Breast epithelium (tissue), 4 donors: ENCODE measurements at regions not wholly inside any gene's neighbourhood (a gene's known extent, or its start where the extent isn't known, plus 50 kb on each side); places are given as distances from the start of the nearest gene placed in this dataset.

Source experiments
- DNase-seq, 2 donors: peaks; one replicate each; pipeline ENCODE4 v3.0.0-alpha.2; 2019; ENCODE audit warnings: low spot score in 2 of 2
- H3K27ac ChIP-seq, 2 donors: fragments of 200-600 bp; sonication (generic) in 1 of 2; one replicate each; pipeline ENCODE4 v1.5.1; 2016 to 2019; ENCODE audit warnings: mild to moderate bottlenecking in 1 of 2
- H3K27me3 ChIP-seq, 2 donors: fragments of 200-600 bp; sonication (generic) in 1 of 2; one replicate each; pipeline versions ENCODE4 v1.5.1 to v1.6.0; 2017 to 2019; ENCODE audit warnings: control low read depth in 1 of 2, mild to moderate bottlenecking in 1 of 2
- H3K36me3 ChIP-seq: fragments of 200-600 bp; one replicate; pipeline ENCODE4 v1.5.1; 2019
- H3K4me1 ChIP-seq, 2 donors: fragments of 200-600 bp; sonication (generic); one replicate each; pipeline ENCODE4 v1.5.1; 2016 to 2019; ENCODE audit warnings: control low read depth in 1 of 2
- H3K4me3 ChIP-seq, 3 donors: fragments of 200-600 bp; sonication (generic); 1 replicate in 2 of 3; 2 replicates in 1 of 3; pipeline ENCODE4 v1.5.1; 2016 to 2019; ENCODE audit warnings: mild to moderate bottlenecking in 3 of 3, moderate library complexity in 2 of 3
- H3K9me3 ChIP-seq, 2 donors: fragments of 200-600 bp; sonication (generic) in 1 of 2; one replicate each; pipeline ENCODE4 v1.5.1; 2016 to 2019; ENCODE audit warnings: control low read depth in 1 of 2
- CTCF ChIP-seq, 3 donors: fragments of 450-650 bp; IDR thresholded peaks; one replicate each; pipeline ENCODE4 v1.5.1; 2016 to 2017; ENCODE audit warnings: antibody characterized with exemption in 3 of 3, mild to moderate bottlenecking in 3 of 3, moderate library complexity in 3 of 3
- POLR2A ChIP-seq: fragments of 450-650 bp; IDR thresholded peaks from one replicate; pipeline ENCODE4 v1.6.1; 2016; ENCODE audit warnings: antibody characterized with exemption, mild to moderate bottlenecking, moderate library complexity
- POLR2AphosphoS5 ChIP-seq, 3 donors: sonication (generic); formaldehyde crosslinking; IDR thresholded peaks; one replicate each; pipeline ENCODE4 v1.6.1; 2017; ENCODE audit warnings: antibody characterized with exemption in 3 of 3
- intact Hi-C: fragments of 100-400 bp; cut with DNase I; formaldehyde crosslinking; loops from one replicate; pipeline ENCODE4 v1.15.1; 2023; ENCODE audit warnings: low total_unique reads

GRCh38 chr5:123907349-123907748, 395.4 kb downstream of the CSNK1G3 start:
- intact Hi-C loops, result no loop called here
- no peak overlapping the region for H3K4me3 ChIP-seq
- H3K9me3 ChIP-seq, result no peaks in the 10 kb centered on the region
- H3K27me3 ChIP-seq, result no peaks in the 10 kb centered on the region
- no peak overlapping the region for H3K27ac ChIP-seq
- DNase-seq, result no peak
- TF ChIP-seq POLR2A (no peak), POLR2AphosphoS5 (IDR thresholded peaks at IDR 0.05) (no peak), CTCF (IDR thresholded peaks at IDR 0.05) (no peak)
- H3K36me3 ChIP-seq, result no peaks in the 10 kb centered on the region
- no peaks in the 10 kb centered on the region for H3K4me1 ChIP-seq

- TF ChIP-seq CTCF (IDR thresholded peaks at IDR 0.05) (no peak), POLR2A (no peak), POLR2AphosphoS5 (IDR thresholded peaks at IDR 0.05) (no peak)
- no peaks in the 10 kb centered on the region for H3K36me3 ChIP-seq
- no peaks in the 10 kb centered on the region for H3K27me3 ChIP-seq
- DNase-seq, result no peak
- no peaks in the 10 kb centered on the region for H3K4me1 ChIP-seq
- H3K27ac ChIP-seq, result no peak overlapping the region
- no peak overlapping the region for H3K4me3 ChIP-seq
- no peaks in the 10 kb centered on the region for H3K9me3 ChIP-seq
- intact Hi-C loops, result no loop called here
These were observed 394.8 kb downstream of the CSNK1G3 start for GRCh38 chr5:123906698-123907295.

- H3K4me3 ChIP-seq, result no peak overlapping the region
- H3K36me3 ChIP-seq, result no peaks in the 10 kb centered on the region
- H3K27me3 ChIP-seq, result no peaks in the 10 kb centered on the region
- no peak for TF ChIP-seq POLR2A
- no peaks in the 10 kb centered on the region for H3K9me3 ChIP-seq
- no peak for DNase-seq
- no peaks in the 10 kb centered on the region for H3K4me1 ChIP-seq
- intact Hi-C loops, result no loop called here
- H3K27ac ChIP-seq, result no peak overlapping the region
These were observed 373.1 kb downstream of the CSNK1G3 start for GRCh38 chr5:123885081-123885480.

GRCh38 chr5:123882965-123883345, 371.0 kb downstream of the CSNK1G3 start:
- Histone ChIP-seq H3K9me3 (no peaks in the 10 kb centered on the region), H3K4me1 (no peaks in the 10 kb centered on the region), H3K27ac (no peak overlapping the region), H3K27me3 (no peaks in the 10 kb centered on the region), H3K4me3 (no peak overlapping the region), H3K36me3 (no peaks in the 10 kb centered on the region)
- no peak for DNase-seq
- intact Hi-C loops, result no loop called here
- TF ChIP-seq POLR2AphosphoS5 (IDR thresholded peaks at IDR 0.05) (no peak), POLR2A (no peak), CTCF (IDR thresholded peaks at IDR 0.05) (no peak)

- no peak for DNase-seq
- Histone ChIP-seq H3K4me3 (no peak overlapping the region), H3K36me3 (no peaks in the 10 kb centered on the region), H3K4me1 (no peaks in the 10 kb centered on the region), H3K27ac (no peak overlapping the region), H3K27me3 (no peaks in the 10 kb centered on the region), H3K9me3 (no peaks in the 10 kb centered on the region)
- intact Hi-C loops, result no loop called here
- TF ChIP-seq POLR2AphosphoS5 (IDR thresholded peaks at IDR 0.05), result no peak
- TF ChIP-seq POLR2A, result no peak
- TF ChIP-seq CTCF (IDR thresholded peaks at IDR 0.05), result no peak
These were observed 370.5 kb downstream of the CSNK1G3 start for GRCh38 chr5:123882319-123882964.
